ENCODE measurements at regions not wholly inside any gene's neighbourhood (a gene's known extent, or its start where the extent isn't known, plus 50 kb on each side); places are given as distances from the start of the nearest gene placed in this dataset.
"Not testable (repeated sequence)": the region's sequence is repeated elsewhere in the genome, so short reads cannot be mapped to it uniquely, and the experiment has no call there.

- no peak for DNase-seq
These were observed 68.0 kb downstream of the CBLN4 start for GRCh38 chr20:55937283-55937682.

- no peak for DNase-seq
These were observed 69.1 kb downstream of the CBLN4 start for GRCh38 chr20:55936209-55936595.

GRCh38 chr20:55935448-55936208, 69.7 kb downstream of the CBLN4 start:
- no peak for DNase-seq

DNA sequence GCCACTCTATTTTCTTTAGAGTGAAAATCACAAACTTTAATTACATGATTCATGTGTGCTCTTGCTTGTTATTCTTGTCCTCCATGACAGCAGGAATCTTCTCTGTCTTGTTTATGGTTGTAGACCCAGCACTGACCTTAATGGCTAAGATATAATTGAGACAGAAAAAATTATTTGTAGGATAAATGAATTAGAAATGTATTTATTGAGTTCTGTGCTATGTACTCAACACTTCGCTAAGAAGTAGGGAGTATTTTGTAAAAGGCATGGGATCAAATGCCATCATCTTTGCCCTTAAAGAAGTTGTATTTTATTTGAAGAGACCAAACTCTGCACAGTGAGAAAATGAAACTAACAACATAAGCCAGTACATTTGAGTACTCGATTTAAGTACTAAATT, 71.2 kb downstream of the CBLN4 start:
- no peak for DNase-seq

DNA sequence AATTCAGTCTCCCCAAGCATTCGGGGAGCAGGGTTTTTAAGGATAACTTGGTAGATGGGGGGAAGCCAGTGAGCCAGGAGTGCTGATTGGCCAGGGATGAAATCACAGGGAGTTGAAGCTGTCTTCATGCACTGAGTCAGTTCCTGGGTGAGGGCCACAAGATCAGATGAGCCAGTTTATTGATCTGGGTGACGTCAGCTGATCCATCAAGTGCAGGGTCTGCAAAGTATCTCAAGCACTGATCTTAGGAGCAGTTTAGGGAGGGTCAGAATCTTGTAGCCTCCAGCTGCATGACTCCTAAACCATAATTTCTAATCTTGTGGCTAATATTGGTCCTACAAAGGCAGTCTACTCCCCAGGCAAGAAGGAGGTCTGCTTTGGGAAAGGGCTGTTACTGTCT, 74.4 kb downstream of the CBLN4 start:
- not testable (repeated sequence) for DNase-seq

- DNase-seq = no peak
These were observed 77.1 kb downstream of the CBLN4 start for GRCh38 chr20:55928266-55928665.

DNA sequence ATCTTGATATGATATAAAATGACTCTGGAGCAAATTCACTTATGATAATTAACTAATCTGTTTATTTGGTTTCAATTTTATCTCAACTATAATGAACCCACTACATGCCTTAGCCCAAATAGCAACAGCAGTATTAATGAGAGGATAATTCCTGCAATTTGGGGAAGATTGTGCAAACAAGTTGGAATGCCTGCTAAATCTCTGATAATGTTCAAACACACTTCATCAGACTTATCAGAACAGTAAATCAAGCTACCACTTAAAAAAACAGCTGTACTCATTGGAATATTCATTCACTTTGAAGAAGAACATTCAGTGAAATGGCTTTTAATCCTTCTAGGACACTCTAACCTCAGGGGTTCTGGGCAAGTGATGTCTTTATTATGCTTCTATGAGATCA, 85.4 kb downstream of the CBLN4 start:
- no peak for DNase-seq

GRCh38 chr20:55919319-55919718, 86.0 kb downstream of the CBLN4 start:
- no peak for DNase-seq

DNA sequence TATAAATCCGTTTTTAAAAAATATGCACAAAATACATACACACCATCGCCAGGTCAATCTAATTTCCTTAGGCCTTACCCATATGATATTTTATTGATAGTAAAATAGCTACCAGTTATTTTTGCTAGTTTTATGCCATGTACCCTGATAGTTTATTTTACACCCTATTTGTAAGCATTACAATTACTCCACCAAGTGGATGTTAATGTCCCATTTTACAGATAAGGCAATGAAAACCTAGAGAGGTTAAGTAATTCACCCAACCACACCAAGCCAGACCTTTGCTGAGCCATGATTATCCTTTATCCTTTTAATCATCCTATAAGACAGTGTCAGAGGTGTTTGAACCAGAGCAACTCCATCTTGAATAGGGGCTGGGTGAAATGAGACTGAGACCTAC, 86.8 kb downstream of the CBLN4 start:
- DNase-seq = no peak

DNA sequence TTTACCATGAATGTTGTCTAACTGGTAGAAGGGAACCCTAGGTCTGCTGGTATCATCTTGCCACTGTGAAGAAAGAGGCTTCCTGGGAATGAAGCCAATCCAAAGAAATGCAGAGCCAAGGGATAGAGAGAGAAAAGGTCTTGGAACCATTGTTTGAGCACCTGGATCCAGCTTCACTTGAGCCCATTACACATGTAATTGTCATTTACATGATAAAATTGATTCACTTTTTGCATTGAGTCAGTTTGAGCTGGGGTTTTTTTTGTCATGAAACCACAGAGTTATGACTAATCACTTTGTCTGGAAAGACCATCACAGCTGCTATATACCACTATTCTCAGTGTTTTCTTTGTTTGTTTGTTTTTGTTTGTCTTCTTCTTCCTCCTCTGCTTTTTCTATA, 112.3 kb downstream of the CBLN4 start:
- DNase-seq = no peak

DNA sequence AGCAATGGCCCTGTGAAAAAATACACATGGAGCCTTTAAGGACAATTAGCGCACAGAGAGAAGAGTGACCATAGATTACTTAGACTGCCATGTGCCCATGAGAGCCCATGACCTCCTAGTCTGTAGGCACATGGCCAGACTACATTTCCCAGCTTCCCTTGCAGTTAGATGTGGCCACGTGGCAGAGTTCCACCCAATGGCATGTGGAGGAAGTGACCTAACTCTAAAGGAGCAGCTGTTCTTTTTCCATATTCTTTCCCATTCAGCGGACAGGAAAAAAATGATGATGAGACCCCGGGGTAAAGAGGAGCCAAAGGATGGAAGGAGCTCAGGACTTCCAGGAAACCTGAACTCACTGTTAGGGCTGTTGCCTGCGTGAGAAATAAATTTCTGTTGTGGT, 116.6 kb downstream of the CBLN4 start:
- DNase-seq = peak; percentile 61

DNA sequence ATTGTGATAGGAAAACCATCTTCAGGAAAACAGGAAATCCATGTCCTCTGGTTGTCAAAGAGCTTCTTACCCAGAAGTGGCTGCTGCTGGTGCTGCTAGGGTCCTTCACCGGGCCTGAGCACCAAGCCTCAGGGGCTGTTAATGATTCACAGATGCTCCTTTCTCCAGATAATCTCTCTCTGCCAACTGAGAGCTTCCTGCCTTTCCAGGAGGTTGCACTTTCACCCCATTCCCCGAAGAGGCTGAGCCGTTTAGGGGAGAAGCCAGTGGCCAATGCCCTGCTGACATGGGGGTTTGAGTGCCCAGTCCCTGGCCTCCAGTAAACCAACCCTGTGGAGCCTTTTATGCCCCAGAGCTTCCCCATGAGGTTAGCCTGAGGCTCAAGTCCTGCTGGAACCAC, 122.4 kb downstream of the CBLN4 start:
- no peak for DNase-seq

DNA sequence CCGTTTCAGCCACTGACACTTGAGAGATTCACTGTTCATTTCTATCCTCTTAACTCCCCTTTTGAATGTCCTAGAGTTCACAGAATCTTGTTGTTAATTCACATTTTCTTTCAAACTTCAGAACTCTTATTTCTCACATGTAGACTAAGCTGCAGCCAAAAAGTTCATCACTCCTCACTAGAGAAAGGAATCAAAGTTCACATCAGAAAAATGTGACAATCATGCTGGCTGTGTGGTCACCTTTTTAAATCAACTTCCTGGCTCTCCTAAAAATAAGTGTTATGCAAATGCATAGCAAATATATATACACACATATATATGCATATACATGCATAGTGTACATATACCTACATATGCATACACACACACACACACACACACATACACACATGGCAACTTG, 123.0 kb downstream of the CBLN4 start:
- DNase-seq = no peak

DNA sequence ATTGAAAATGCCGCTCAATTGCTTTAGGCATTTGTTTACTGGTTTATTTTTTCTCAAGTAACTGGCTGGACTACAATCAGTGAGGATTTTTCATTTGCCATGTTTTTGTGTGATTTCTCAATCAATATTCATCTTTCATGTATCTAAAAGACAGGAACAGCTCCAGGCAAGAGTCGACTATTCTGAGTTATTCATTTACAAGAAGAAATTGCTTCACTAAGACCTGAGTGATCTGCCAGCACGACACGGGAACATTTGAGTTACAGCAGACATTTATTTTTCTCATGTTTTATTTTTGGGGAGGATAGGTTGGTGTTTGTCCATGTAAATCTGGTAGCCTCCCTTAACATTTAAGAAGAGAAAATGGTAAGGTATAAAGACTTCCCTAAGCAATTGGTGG, 124.1 kb downstream of the CBLN4 start:
- DNase-seq = no peak

- DNase-seq = no peak
These were observed 125.0 kb downstream of the CBLN4 start for GRCh38 chr20:55880361-55880760.

DNA sequence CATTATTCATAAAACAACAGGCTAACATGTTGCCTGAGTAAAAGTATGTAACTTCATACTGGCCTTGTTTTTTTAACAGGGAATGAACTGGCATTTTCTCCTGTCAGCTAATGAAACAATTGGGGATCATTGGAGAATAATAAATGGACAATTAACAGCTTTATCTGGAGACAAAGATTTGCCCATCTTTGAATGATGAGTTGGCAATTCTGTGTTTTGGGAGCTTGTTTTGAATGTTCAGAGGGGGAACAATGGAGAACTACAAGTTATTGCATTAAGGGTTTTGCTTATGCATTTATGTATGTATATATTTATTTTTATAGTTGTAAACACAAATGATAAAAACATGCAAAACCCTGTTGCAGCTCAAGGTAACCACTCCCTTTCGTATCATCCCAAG, 150.3 kb downstream of the CBLN4 start:
- no peak for DNase-seq

GRCh38 chr20:55830121-55830827, 175.0 kb downstream of the CBLN4 start:
- DNase-seq = no peak

GRCh38 chr20:55805138-55805537, 200.2 kb downstream of the CBLN4 start:
- DNase-seq = no peak

- DNase-seq = no peak
These were observed 204.6 kb downstream of the CBLN4 start for GRCh38 chr20:55800552-55801245.

- no peak for DNase-seq
These were observed 211.3 kb downstream of the CBLN4 start for GRCh38 chr20:55793986-55794385.

DNA sequence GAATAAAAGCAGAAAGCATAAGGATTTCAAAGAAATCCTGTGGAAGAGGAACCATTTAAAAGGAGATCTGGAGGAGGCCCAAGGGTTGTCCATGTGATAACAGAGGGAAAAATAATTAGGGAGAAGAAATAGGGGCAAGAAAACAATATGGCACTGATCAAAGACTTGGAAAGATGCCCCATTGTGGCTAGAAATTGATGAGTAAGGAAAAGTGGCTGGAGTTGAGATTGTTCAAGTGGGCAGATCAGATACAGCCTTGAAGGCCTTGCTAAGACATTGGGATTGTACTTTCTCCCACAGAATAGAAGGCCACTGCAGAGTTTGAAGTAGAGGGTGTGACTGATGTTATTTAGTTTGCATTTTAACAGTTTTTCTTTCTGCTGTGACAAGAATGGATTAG, 213.3 kb downstream of the CBLN4 start:
- no peak for DNase-seq

- no peak for DNase-seq
These were observed 215.1 kb downstream of the CBLN4 start for GRCh38 chr20:55790178-55790577.

- DNase-seq = no peak
These were observed 221.3 kb downstream of the CBLN4 start for GRCh38 chr20:55784036-55784435.

- no peak for DNase-seq
These were observed 221.9 kb downstream of the CBLN4 start for GRCh38 chr20:55783381-55783780.
